Activated CD4-positive, alpha-beta memory T cell treated with anti-CD3 and anti-CD28 coated beads for 36 hours (primary cell): ENCODE measurements at regions not wholly inside any gene's neighbourhood (a gene's known extent, or its start where the extent isn't known, plus 50 kb on each side); places are given as distances from the start of the nearest gene placed in this dataset.

Experiments used
- CTCF ChIA-PET: fragments of 350-600 bp; sonication (Branson Sonifier 250); formaldehyde crosslinking; loops from one replicate; lab custom pipeline; 2021; ENCODE audit warnings: antibody characterized with exemption, inconsistent platforms; lab: Charles Lee
- POLR2A ChIA-PET: fragments of 350-600 bp; sonication (Branson Sonifier 250); formaldehyde crosslinking; loops from one replicate; lab custom pipeline; 2021; ENCODE audit warnings: antibody characterized with exemption; lab: Charles Lee
- DNase-seq: peaks from one replicate; pipeline ENCODE4 v3.0.0-alpha.2; 2020
- H3K27ac Mint-ChIP-seq: one replicate; pipeline ENCODE4 v1.8.0; 2021; ENCODE audit warnings: mixed read lengths
- H3K27me3 Mint-ChIP-seq: one replicate; pipeline ENCODE4 v1.8.0; 2021; ENCODE audit warnings: mixed read lengths
- H3K36me3 Mint-ChIP-seq: one replicate; pipeline ENCODE4 v1.8.0; 2021; ENCODE audit warnings: mixed read lengths
- H3K4me1 Mint-ChIP-seq: one replicate; pipeline ENCODE4 v1.8.0; 2021; ENCODE audit warnings: low read depth, mixed read lengths
- H3K4me3 Mint-ChIP-seq: one replicate; pipeline ENCODE4 v1.8.0; 2021; ENCODE audit warnings: mild to moderate bottlenecking, mixed read lengths
- H3K9me3 Mint-ChIP-seq: one replicate; pipeline ENCODE4 v1.8.0; 2021; ENCODE audit warnings: mixed read lengths
- intact Hi-C: fragments of 100-400 bp; cut with micrococcal nuclease; formaldehyde crosslinking; loops from one replicate; pipeline ENCODE4 v1.15.1; 2023

- H3K4me1 Mint-ChIP-seq = no peaks in the 10 kb centered on the region
- H3K27ac Mint-ChIP-seq = no peak overlapping the region
- H3K4me3 Mint-ChIP-seq = no peak overlapping the region
- H3K36me3 Mint-ChIP-seq = no peaks in the 10 kb centered on the region
- POLR2A ChIA-PET = no interaction called here
- CTCF ChIA-PET = no interaction called here
- H3K27me3 Mint-ChIP-seq = peaks cover 3% of the 10 kb centered on the region
- DNase-seq = no peak
- intact Hi-C loops = no loop called here
- no peaks in the 10 kb centered on the region for H3K9me3 Mint-ChIP-seq
Measured at GRCh38 chr1:221106616-221107015, 227.4 kb downstream of the HLX start.

GRCh38 chr1:221109930-221110329, 230.7 kb downstream of the HLX start:
- no peak overlapping the region for H3K4me3 Mint-ChIP-seq
- no peaks in the 10 kb centered on the region for H3K9me3 Mint-ChIP-seq
- intact Hi-C loops = no loop called here
- ChIA-PET POLR2A (no interaction called here), CTCF (no interaction called here)
- H3K27me3 Mint-ChIP-seq = peaks cover 3% of the 10 kb centered on the region
- H3K4me1 Mint-ChIP-seq = no peaks in the 10 kb centered on the region
- no peaks in the 10 kb centered on the region for H3K36me3 Mint-ChIP-seq
- no peak for DNase-seq
- H3K27ac Mint-ChIP-seq = no peak overlapping the region

- CTCF ChIA-PET = no interaction called here
- DNase-seq = no peak
- POLR2A ChIA-PET = no interaction called here
- Mint-ChIP-seq H3K27me3 (peaks cover 1% of the 10 kb centered on the region), H3K36me3 (no peaks in the 10 kb centered on the region), H3K27ac (no peak overlapping the region), H3K4me1 (no peaks in the 10 kb centered on the region), H3K9me3 (peaks cover 4% of the 10 kb centered on the region), H3K4me3 (no peak overlapping the region)
- intact Hi-C loops = no loop called here
Measured at GRCh38 chr1:221117133-221117532, 237.9 kb downstream of the HLX start.

GRCh38 chr1:221117548-221117951, 238.3 kb downstream of the HLX start:
- ChIA-PET POLR2A (no interaction called here), CTCF (no interaction called here)
- Mint-ChIP-seq H3K27ac (no peak overlapping the region), H3K36me3 (no peaks in the 10 kb centered on the region), H3K27me3 (peaks cover 1% of the 10 kb centered on the region), H3K4me3 (no peak overlapping the region), H3K9me3 (peaks cover 4% of the 10 kb centered on the region), H3K4me1 (no peaks in the 10 kb centered on the region)
- no peak for DNase-seq
- intact Hi-C loops = no loop called here

GRCh38 chr1:221118176-221118937, 239.1 kb downstream of the HLX start:
- ChIA-PET CTCF (no interaction called here), POLR2A (no interaction called here)
- DNase-seq = no peak
- intact Hi-C loops = no loop called here
- Mint-ChIP-seq H3K27ac (no peak overlapping the region), H3K27me3 (peaks cover 1% of the 10 kb centered on the region), H3K9me3 (peaks cover 4% of the 10 kb centered on the region), H3K4me3 (no peak overlapping the region), H3K36me3 (no peaks in the 10 kb centered on the region), H3K4me1 (no peaks in the 10 kb centered on the region)

GRCh38 chr1:221118938-221119320, 239.7 kb downstream of the HLX start:
- POLR2A ChIA-PET = no interaction called here
- H3K27ac Mint-ChIP-seq = no peak overlapping the region
- DNase-seq = no peak
- peaks cover 4% of the 10 kb centered on the region for H3K9me3 Mint-ChIP-seq
- H3K27me3 Mint-ChIP-seq = peaks cover 1% of the 10 kb centered on the region
- intact Hi-C loops = no loop called here
- H3K4me3 Mint-ChIP-seq = no peak overlapping the region
- CTCF ChIA-PET = no interaction called here
- no peaks in the 10 kb centered on the region for H3K36me3 Mint-ChIP-seq
- no peaks in the 10 kb centered on the region for H3K4me1 Mint-ChIP-seq

- ChIA-PET CTCF (no interaction called here), POLR2A (no interaction called here)
- Mint-ChIP-seq H3K4me1 (no peaks in the 10 kb centered on the region), H3K4me3 (no peak overlapping the region), H3K36me3 (no peaks in the 10 kb centered on the region), H3K27me3 (peaks cover 2% of the 10 kb centered on the region), H3K9me3 (peaks cover 7% of the 10 kb centered on the region), H3K27ac (no peak overlapping the region)
- DNase-seq = no peak
- intact Hi-C loops = no loop called here
Measured at GRCh38 chr1:221122501-221122900, 243.3 kb downstream of the HLX start.

GRCh38 chr1:221125976-221126375, 246.7 kb downstream of the HLX start:
- intact Hi-C loops = no loop called here
- Mint-ChIP-seq H3K4me1 (no peaks in the 10 kb centered on the region), H3K36me3 (no peaks in the 10 kb centered on the region), H3K4me3 (no peak overlapping the region), H3K27me3 (peaks cover 2% of the 10 kb centered on the region), H3K27ac (no peak overlapping the region), H3K9me3 (peaks cover 4% of the 10 kb centered on the region)
- no peak for DNase-seq
- ChIA-PET POLR2A (no interaction called here), CTCF (no interaction called here)

GRCh38 chr1:221137666-221138065, 258.4 kb downstream of the HLX start:
- Mint-ChIP-seq H3K27me3 (peaks cover 3% of the 10 kb centered on the region), H3K9me3 (peaks cover 2% of the 10 kb centered on the region), H3K4me3 (no peak overlapping the region), H3K27ac (no peak overlapping the region), H3K4me1 (no peaks in the 10 kb centered on the region), H3K36me3 (no peaks in the 10 kb centered on the region)
- ChIA-PET POLR2A (no interaction called here), CTCF (no interaction called here)
- DNase-seq = no peak
- intact Hi-C loops = no loop called here

- no peaks in the 10 kb centered on the region for H3K4me1 Mint-ChIP-seq
- H3K9me3 Mint-ChIP-seq = peaks cover 2% of the 10 kb centered on the region
- DNase-seq = no peak
- intact Hi-C loops = no loop called here
- H3K27me3 Mint-ChIP-seq = peaks cover 3% of the 10 kb centered on the region
- no peaks in the 10 kb centered on the region for H3K36me3 Mint-ChIP-seq
- no peak overlapping the region for H3K4me3 Mint-ChIP-seq
- H3K27ac Mint-ChIP-seq = no peak overlapping the region
- ChIA-PET CTCF (no interaction called here), POLR2A (no interaction called here)
Measured at GRCh38 chr1:221138516-221138915, 259.3 kb downstream of the HLX start.

GRCh38 chr1:221139991-221140390, 260.7 kb downstream of the HLX start:
- no peak overlapping the region for H3K4me3 Mint-ChIP-seq
- no peaks in the 10 kb centered on the region for H3K36me3 Mint-ChIP-seq
- no peaks in the 10 kb centered on the region for H3K4me1 Mint-ChIP-seq
- CTCF ChIA-PET = interaction anchor here (0.7 kb wide), 1 partner anchor 13 kb away, joined by 3 read pairs; no protein-coding TSS in a partner anchor
- intact Hi-C loops = no loop called here
- peaks cover 2% of the 10 kb centered on the region for H3K9me3 Mint-ChIP-seq
- H3K27ac Mint-ChIP-seq = no peak overlapping the region
- no peak for DNase-seq
- H3K27me3 Mint-ChIP-seq = peaks cover 3% of the 10 kb centered on the region
- POLR2A ChIA-PET = no interaction called here

GRCh38 chr1:221141096-221141495, 261.9 kb downstream of the HLX start:
- no peaks in the 10 kb centered on the region for H3K36me3 Mint-ChIP-seq
- no peak overlapping the region for H3K27ac Mint-ChIP-seq
- intact Hi-C loops = no loop called here
- H3K4me3 Mint-ChIP-seq = no peak overlapping the region
- DNase-seq = no peak
- no peaks in the 10 kb centered on the region for H3K4me1 Mint-ChIP-seq
- peaks cover 1% of the 10 kb centered on the region for H3K27me3 Mint-ChIP-seq
- POLR2A ChIA-PET = no interaction called here
- CTCF ChIA-PET = no interaction called here
- peaks cover 2% of the 10 kb centered on the region for H3K9me3 Mint-ChIP-seq

GRCh38 chr1:221141606-221142285, 262.5 kb downstream of the HLX start:
- H3K9me3 Mint-ChIP-seq = peaks cover 2% of the 10 kb centered on the region
- peaks cover 1% of the 10 kb centered on the region for H3K27me3 Mint-ChIP-seq
- intact Hi-C loops = no loop called here
- no peaks in the 10 kb centered on the region for H3K4me1 Mint-ChIP-seq
- POLR2A ChIA-PET = no interaction called here
- DNase-seq = no peak
- CTCF ChIA-PET = no interaction called here
- H3K4me3 Mint-ChIP-seq = no peak overlapping the region
- H3K36me3 Mint-ChIP-seq = no peaks in the 10 kb centered on the region
- H3K27ac Mint-ChIP-seq = no peak overlapping the region
